ENCODE measurements at regions not wholly inside any gene's neighbourhood (a gene's known extent, or its start where the extent isn't known, plus 50 kb on each side); places are given as distances from the start of the nearest gene placed in this dataset.

DNA sequence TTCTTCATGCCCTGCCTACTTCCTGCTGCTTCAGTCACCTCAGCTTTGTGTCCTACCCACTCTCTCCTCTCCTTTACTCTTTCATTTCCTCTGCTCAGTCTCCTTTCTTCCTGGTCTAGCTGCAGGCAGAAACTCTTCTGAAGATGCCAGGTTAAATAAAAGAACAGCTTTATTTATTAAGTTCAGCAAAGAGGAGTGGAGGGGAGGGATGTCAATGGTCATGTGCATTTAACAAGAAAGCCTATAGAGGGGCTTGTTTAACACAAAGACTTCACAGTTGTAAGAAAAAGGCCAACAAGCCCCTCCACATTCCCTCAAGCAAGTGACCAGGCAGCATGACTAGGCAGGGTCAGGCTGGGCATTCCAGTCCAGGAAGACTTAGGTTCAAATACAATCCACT is 609.2 kb downstream of the INSC start:
- no peak for DNase-seq
- intact Hi-C loops (cut with DNase I; ENCODE audit: low total_unique reads) (no loop called here), in situ Hi-C loops (cut with MboI; ENCODE audit: low pct_ligation_motif_present in 1 of 4, low pct_unique_long_range_greater_than_20kb in 1 of 4, low sequenced_read_pairs in 3 of 4) (no loop called here)
- Histone ChIP-seq H3K27me3 (no peaks in the 10 kb centered on the region), H3K9me3 (no peaks in the 10 kb centered on the region), H3K4me1 (no peaks in the 10 kb centered on the region), H3K36me3 (no peaks in the 10 kb centered on the region), H3K4me3 (no peak overlapping the region), H3K27ac (no peak overlapping the region)
- TF ChIP-seq POLR2AphosphoS5 (IDR thresholded peaks at IDR 0.05): no peak
- TF ChIP-seq POLR2A (IDR thresholded peaks at IDR 0.05): no peak
- no peak for TF ChIP-seq EP300 (IDR thresholded peaks at IDR 0.05; ENCODE audit: low read depth)
- TF ChIP-seq, protein P1, sequence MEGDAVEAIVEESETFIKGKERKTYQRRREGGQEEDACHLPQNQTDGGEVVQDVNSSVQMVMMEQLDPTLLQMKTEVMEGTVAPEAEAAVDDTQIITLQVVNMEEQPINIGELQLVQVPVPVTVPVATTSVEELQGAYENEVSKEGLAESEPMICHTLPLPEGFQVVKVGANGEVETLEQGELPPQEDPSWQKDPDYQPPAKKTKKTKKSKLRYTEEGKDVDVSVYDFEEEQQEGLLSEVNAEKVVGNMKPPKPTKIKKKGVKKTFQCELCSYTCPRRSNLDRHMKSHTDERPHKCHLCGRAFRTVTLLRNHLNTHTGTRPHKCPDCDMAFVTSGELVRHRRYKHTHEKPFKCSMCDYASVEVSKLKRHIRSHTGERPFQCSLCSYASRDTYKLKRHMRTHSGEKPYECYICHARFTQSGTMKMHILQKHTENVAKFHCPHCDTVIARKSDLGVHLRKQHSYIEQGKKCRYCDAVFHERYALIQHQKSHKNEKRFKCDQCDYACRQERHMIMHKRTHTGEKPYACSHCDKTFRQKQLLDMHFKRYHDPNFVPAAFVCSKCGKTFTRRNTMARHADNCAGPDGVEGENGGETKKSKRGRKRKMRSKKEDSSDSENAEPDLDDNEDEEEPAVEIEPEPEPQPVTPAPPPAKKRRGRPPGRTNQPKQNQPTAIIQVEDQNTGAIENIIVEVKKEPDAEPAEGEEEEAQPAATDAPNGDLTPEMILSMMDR (IDR thresholded peaks at IDR 0.05): no peak

DNA sequence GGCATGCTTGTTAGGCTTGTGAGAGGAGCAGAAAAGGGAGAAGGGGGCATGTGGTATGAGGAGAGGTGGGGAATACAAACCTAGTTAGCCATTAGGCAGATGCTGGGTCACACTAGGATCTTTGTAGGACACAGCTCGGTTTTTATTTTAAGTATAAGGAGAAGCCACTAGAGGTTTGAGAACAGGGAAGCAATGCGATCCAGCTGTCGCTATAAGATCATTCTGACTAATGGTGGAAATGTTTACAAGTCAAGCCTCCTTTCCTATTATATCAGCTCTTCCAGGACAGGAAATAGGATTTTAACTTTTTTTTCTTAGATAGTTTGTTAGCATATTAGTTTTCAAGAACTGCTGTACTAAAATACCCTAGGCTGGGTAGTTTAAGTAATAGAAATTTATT is 609.9 kb downstream of the INSC start:
- no peak for DNase-seq
- no peaks in the 10 kb centered on the region for H3K27me3 ChIP-seq
- H3K36me3 ChIP-seq: no peaks in the 10 kb centered on the region
- in situ Hi-C loops (cut with MboI; ENCODE audit: low pct_ligation_motif_present in 1 of 4, low pct_unique_long_range_greater_than_20kb in 1 of 4, low sequenced_read_pairs in 3 of 4) (no loop called here), intact Hi-C loops (cut with DNase I; ENCODE audit: low total_unique reads) (no loop called here)
- 68% methylated on average over 3 of the region's 3 CpGs; no CpG with 5 or more reads in 1 of the 2 donors for whole genome bisulfite sequencing, 2 donors (ENCODE audit: low coverage in 1 of 2)
- TF ChIP-seq EP300 (IDR thresholded peaks at IDR 0.05; ENCODE audit: low read depth): no peak
- no peaks in the 10 kb centered on the region for H3K4me1 ChIP-seq
- H3K4me3 ChIP-seq: no peak overlapping the region
- H3K9me3 ChIP-seq: no peaks in the 10 kb centered on the region
- no peak overlapping the region for H3K27ac ChIP-seq

DNA sequence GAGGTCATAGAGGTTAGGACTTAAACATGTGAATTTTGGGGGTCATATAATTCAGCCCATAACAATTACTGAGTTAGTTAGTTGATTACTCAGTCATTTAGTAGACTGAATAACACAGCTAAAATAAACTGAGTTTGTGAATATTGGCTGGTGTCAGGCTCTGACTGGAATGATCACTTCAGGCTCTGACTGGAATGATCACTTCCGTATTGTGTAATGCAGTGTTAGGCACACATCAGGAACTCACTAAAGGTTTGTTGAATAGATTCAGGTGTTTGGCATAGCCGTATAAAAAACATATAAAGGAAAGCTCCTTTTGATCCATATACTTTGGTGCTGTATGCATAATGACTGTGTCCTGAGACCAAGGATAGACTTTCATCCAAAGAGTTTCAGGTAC is 610.5 kb downstream of the INSC start:
- no peak for DNase-seq
- H3K27ac ChIP-seq: peak overlapping the region in 2 of 4 donors; percentile 16 to 35
- in situ Hi-C loops (cut with MboI; ENCODE audit: low pct_ligation_motif_present in 1 of 4, low pct_unique_long_range_greater_than_20kb in 1 of 4, low sequenced_read_pairs in 3 of 4): no loop called here
- no peaks in the 10 kb centered on the region for H3K27me3 ChIP-seq
- peaks cover 0 to 4% (median under 1%) of the 10 kb centered on the region in 4 donors for H3K4me1 ChIP-seq
- no peak for TF ChIP-seq POLR2AphosphoS5 (IDR thresholded peaks at IDR 0.05)
- TF ChIP-seq, protein P1 (IDR thresholded peaks at IDR 0.05): no peak
- TF ChIP-seq POLR2A (IDR thresholded peaks at IDR 0.05): no peak
- TF ChIP-seq EP300 (IDR thresholded peaks at IDR 0.05; ENCODE audit: low read depth): no peak
- 73% methylated on average over 2 of the region's 2 CpGs; no CpG with 5 or more reads in 1 of the 2 donors for WGBS, 2 donors (ENCODE audit: low coverage in 1 of 2)
- no peaks in the 10 kb centered on the region for H3K36me3 ChIP-seq
- no peak overlapping the region for H3K4me3 ChIP-seq
- no peaks in the 10 kb centered on the region for H3K9me3 ChIP-seq
- intact Hi-C loops (cut with DNase I; ENCODE audit: low total_unique reads): no loop called here

DNA sequence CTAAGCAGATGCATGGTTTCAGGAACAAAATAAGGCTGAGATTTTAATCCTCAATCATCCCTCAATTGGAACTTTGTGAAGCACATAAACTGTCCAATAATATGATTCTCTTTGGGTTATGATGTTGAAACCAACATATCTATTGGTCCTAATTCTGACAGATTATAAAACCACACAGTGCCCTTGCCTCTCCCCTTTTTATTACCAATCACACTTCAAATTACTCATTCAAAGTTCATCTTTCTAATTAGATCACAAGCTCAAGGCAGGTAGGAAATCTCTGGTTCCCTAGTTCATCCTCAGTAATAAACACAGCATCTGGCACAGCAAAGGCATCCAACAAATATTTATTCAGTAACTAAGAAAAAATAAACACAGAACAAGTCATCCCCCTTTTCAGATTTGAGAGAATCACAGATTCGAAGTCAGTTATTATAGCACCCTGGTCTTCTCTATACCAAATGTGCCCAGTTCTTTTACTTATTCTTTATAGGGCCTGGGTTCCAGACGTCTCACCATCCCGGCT is 611.6 kb downstream of the INSC start:
- WGBS, 2 donors (ENCODE audit: low coverage in 1 of 2): 47 to 69% methylated on average over 3 of the region's 3 CpGs
- Histone ChIP-seq H3K4me3 (no peak overlapping the region), H3K9me3 (no peaks in the 10 kb centered on the region), H3K27ac (peak overlapping the region in 3 of 4 donors; percentile 17 to 35 (median 23)), H3K27me3 (no peaks in the 10 kb centered on the region), H3K4me1 (peaks cover 0 to 11% (median 3%) of the 10 kb centered on the region in 4 donors), H3K36me3 (no peaks in the 10 kb centered on the region)
- no peak for DNase-seq
- in situ Hi-C loops (cut with MboI; ENCODE audit: low pct_ligation_motif_present in 1 of 4, low pct_unique_long_range_greater_than_20kb in 1 of 4, low sequenced_read_pairs in 3 of 4) (no loop called here), intact Hi-C loops (cut with DNase I; ENCODE audit: low total_unique reads) (no loop called here)
- no peak for TF ChIP-seq EP300 (IDR thresholded peaks at IDR 0.05; ENCODE audit: low read depth)
- TF ChIP-seq, protein P1 (IDR thresholded peaks at IDR 0.05): no peak
- no peak for TF ChIP-seq POLR2AphosphoS5 (IDR thresholded peaks at IDR 0.05)
- TF ChIP-seq POLR2A (IDR thresholded peaks at IDR 0.05): no peak
